NCI-H1930 (cell line): ENCODE measurements at regions not wholly inside any gene's neighbourhood (a gene's known extent, or its start where the extent isn't known, plus 50 kb on each side); places are given as distances from the start of the nearest gene placed in this dataset.

Experiments
- DNase-seq, 2 experiments: peaks; one replicate each; lab custom pipeline; 2025; lab: John Stamatoyannopoulos, UW

DNA sequence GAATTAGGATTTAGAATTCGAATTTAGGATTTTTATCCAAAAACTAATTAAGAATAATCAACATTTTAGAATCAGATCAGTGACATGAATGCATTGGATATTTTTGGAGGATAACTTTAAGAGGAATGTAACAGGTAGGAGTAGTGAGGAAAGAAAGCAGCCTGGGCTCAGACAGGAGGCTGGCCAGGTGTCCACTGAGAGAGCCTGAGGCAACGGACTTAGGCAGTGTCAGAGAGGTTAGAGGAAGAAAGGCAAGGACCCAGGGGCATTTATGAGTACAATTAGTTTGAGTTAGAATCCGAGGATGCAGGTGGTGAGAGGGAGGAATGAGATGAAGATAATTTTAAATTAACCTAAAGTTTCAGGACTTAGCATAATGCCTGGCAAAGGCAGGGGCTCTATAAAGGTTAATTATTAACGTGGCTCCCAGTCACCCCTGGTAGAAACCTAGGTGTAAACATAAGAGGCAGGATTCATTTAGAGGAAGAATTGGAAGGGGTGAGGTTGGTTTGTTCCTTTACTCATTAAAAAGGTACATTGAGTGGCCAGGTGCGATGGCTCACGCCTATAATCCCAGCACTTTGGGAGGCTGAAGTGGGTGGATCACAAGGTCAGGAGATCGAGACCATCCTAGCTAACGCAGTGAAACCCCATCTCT lies 507.1 kb downstream of the TMEM182 start:
- no peak for DNase-seq

GRCh38 chr2:103276869-103277268 lies 515.0 kb downstream of the TMEM182 start:
- DNase-seq, result no peak

GRCh38 chr2:103284750-103285149 lies 522.9 kb downstream of the TMEM182 start:
- DNase-seq, result no peak

DNA sequence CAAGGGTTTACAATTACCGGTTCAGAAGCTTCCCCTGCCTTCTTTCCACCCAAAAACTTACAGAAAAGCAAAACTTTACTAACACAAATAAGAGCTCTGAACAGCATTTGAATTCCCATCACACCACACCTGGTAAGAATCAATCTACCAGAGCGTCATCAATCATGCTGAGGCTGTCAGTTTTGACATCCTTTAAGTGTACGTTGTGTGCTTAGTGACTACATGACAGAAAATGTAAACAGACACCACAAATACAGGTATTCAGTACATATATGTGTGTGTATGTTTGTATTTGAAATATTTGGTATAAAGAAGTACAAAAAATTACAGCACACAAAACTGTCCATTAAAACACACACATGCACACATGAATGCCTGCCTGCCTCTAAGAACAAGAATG lies 523.5 kb downstream of the TMEM182 start:
- no peak for DNase-seq

GRCh38 chr2:103287746-103288145 lies 525.9 kb downstream of the TMEM182 start:
- DNase-seq, result no peak

DNA sequence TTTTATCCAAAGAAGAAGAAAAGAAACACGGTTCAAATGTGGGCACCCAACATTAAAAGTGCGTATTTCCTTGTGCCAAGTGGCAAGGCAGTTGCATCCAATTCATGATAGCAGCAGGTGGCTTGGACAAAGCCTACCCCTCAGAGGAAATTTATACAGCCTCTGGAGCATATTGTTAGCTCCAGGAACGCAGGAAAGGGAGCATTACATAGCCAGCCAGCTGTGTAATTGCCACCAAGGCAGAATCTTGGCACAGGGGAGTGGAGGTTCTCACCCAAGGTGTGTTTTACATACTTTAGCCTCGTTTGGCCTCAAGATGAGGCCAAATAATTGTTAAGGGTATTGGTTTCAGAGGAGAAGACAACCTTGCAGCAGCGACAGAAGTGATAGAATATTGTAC lies 526.9 kb downstream of the TMEM182 start:
- no peak for DNase-seq

DNA sequence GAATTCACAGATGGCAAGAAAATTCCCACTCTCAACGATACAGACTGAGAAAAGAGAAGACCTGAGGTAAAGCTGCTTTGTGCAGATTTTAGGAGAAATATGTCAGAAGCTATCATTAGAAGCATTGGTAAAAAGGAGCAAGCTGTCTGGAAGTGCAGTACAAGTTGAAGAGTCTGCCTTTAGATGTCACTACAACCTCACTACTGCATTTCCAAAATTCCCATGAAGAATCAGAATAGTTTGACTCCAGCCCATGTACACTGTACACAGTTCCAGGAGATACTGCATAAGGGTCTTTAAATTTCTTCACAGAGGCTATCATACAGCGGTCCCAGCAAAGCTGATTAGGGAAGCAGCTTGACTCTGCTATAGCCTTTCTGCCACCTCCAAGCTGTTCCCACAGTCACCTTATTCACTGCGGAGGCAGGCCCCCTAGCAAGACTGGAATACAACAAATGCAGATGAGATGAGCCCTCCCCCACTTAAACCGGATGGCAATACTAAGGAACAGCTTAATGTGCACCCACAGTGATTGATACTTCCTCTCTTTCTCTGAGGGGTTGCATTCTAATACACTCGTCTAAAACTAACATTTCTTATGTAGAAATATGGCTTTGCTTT lies 527.4 kb downstream of the TMEM182 start:
- no peak for DNase-seq

DNA sequence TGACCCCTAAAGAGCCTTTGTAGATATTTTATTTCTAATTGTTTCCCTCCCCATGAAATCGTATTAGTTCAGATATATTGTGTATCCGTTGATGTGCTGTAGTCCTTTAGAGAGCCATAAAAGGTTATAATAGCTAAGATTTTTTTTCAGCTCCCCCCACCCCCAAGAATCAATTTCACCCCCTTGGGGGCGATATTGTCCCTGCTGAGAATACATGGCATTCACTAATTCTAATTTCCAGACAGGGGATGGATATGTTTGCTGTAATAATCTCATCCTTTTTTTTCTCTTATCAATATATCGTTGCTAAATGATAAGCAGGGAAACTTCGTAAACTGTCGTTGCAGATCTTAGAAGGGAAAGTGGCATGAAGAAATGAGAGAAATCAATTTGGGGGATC lies 530.7 kb downstream of the TMEM182 start:
- DNase-seq, result no peak

DNA sequence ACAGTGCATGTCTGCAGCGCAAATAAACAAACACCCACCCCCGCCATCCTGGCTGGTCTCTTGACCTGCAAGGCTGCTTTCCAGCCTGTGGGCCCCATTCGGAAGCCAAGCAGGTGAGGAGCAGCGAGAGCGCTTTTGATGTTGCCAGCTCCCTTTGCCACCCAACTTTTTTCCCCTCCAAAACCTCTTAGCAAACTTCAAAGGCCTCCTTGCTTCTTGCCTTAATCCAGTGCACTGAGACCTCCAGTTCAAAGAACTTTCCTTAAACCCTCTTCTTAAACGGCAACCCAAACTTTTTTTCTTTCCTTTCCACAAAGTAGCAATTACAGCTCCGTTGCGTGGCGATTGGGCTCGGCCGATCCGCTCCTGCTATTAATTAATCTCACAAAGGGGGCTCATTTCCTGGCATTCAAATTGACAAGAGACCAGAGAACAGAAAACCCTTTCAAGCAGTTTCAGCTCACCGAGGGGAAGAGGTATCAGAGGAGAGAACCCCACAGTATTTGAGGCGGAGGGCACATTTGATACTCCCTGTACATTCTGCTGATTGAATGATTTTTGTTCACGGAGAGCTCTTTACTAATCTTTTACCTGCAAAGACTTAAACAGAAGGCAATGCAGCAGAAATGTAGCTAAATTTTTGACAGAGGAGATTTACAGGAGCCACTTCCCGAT lies 531.4 kb downstream of the TMEM182 start:
- no peak for DNase-seq

- no peak for DNase-seq
These were observed 531.9 kb downstream of the TMEM182 start for GRCh38 chr2:103293742-103294077.

DNA sequence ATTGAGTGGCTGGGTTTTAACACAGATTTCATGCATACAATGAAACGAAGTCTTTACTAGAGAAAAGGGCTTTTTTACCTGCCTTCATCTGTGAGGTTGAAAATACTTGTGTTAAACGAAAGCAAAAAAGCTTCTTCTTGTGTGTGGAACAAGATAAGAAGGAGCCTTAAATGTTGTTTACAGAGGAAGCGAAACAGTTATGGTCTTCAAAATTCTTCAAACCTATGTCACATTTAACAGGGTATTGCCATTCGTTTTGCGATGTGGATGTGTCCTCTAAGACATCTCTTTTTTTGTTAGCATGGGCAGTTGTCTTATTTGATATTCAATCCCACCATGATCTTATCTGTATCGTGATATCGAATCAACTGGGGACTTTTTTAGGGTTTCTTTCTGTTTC lies 532.6 kb downstream of the TMEM182 start:
- no peak for DNase-seq

DNA sequence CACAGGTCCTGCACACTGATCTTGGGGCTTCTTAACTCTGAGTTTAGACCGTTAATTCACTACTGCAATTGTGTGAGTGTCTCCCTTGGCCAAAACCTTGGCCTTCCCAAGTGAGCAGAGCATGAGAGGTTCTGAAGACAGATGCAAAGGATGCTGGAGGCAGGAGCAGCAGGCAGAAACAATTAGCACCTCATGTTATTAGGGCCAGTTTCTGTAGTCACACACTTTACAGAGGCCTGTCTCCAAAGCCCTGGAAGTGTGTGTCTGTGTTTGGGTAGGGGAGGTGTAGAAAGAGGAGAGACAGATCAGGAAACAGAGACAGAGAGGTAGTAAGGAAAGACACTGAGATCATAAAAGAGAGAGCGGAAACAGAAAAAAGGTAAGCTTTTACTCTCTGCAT lies 533.8 kb downstream of the TMEM182 start:
- DNase-seq, result no peak

GRCh38 chr2:103324671-103325070 lies 562.8 kb downstream of the TMEM182 start:
- DNase-seq, result no peak

- DNase-seq, result no peak
These were observed 565.6 kb downstream of the TMEM182 start for GRCh38 chr2:103327386-103327785.

- DNase-seq, result no peak
These were observed 566.1 kb downstream of the TMEM182 start for GRCh38 chr2:103327966-103328365.

- DNase-seq, result no peak
These were observed 573.6 kb downstream of the TMEM182 start for GRCh38 chr2:103335403-103335802.

DNA sequence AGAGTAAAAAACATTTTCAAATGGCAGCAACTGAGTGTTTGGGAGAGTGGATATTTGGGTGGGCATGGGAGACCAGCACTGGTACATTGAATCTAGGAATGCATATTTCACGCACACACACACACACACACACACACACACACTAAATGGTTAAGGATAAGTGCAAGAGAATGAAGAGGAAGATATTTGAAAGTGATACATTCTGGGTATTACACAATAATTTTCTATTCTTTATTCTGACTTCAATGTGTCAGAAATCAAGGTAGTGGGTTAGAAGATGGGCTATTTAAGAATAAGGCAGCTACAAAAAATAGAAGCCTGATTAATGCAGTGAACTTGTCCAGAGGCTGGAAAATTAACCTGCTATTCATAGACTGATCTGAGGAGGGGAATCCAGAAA lies 577.0 kb downstream of the TMEM182 start:
- DNase-seq, result no peak

DNA sequence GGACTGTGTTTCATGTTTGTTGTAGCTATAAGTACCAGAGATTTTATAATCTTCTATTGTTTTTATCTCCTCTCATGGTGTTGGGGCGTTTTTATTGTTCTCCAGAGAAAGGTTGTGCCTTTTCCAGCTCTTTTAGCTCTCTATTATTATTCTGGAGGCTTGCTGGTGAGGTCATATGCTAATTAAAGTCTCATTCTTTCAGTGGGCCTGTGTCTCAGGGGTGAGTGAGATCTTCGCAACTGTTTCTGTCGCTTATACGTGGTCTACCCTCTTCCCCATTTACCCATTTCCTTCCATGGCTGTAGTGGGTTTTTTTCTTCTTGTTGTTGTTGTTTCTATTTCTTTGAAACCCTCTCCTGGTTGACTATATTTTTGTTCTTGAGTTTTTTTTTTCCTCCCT lies 584.9 kb downstream of the TMEM182 start:
- DNase-seq, result no peak

- no peak for DNase-seq
These were observed 591.9 kb downstream of the TMEM182 start for GRCh38 chr2:103353774-103354173.

GRCh38 chr2:103355287-103355686 lies 593.5 kb downstream of the TMEM182 start:
- DNase-seq, result no peak

- no peak for DNase-seq
These were observed 599.9 kb downstream of the TMEM182 start for GRCh38 chr2:103361712-103362111.

DNA sequence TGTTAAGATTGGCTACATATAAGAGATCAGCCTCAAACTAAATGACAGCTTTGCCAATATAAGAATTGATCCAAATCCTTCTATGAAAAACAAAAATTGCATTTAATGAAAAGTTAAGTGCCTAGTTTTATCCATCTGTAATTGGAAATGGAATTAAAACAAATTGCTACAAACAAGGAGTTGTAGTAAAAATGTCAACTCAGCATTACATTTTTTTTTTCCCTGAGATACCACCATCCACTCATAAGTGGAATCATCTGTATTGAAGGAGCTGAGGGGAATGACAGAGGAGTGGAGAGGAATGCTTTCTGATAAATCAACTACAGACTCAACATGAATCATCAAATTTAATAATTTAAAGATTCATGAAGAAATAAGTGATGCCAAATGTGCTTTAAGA lies 601.8 kb downstream of the TMEM182 start:
- DNase-seq, result no peak

DNA sequence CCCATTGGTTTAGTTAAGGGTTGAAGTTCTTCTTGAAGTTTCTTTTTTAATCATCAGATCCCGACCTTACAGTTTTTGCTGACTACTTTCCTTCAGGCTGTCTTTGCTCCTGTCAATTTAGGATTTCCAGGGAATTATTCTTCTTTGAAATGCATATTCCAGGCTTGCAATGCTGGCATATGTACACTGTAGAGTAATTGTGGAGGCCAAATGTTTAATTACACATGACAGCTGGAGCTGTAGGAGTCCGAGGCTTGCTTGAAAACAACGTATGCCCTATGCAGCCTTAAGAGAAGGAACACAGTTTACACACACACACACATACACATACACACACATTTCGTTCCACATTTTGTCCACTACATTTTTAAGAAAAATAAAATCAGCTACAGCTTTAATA lies 602.3 kb downstream of the TMEM182 start:
- no peak for DNase-seq

DNA sequence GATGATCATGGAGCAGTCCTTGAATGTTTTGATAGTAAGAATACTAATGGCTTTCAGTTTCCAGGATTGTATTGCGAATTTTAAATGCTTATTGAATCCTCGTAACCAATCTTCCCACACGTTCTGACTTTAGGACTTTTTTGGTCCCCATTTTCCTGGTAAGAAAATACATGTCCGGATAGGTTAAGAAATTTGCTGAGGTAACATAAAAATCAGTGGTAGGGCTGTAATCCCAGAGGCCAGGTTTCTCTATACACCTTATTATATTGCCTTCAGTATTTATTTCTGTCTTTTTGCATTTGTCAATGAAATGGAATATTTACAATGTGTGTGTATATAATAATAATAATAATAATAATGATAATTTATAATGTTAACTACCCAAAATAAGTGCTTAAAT lies 603.2 kb downstream of the TMEM182 start:
- no peak for DNase-seq
